Stimulated activated naive CD8-positive, alpha-beta T cell treated with anti-CD3 and anti-CD28 coated beads, Interleukin-15, Interleukin-2, amounts not matched to agents 100 ng/mL and 50 ng/mL, for 24 hours (primary cell): ENCODE measurements at regions not wholly inside any gene's neighbourhood (a gene's known extent, or its start where the extent isn't known, plus 50 kb on each side); places are given as distances from the start of the nearest gene placed in this dataset.

Experiments
- H3K27ac Mint-ChIP-seq: one replicate; pipeline ENCODE4 v1.8.0; 2021; ENCODE audit warnings: mild to moderate bottlenecking, mixed read lengths
- H3K27me3 Mint-ChIP-seq: one replicate; pipeline ENCODE4 v1.8.0; 2021; ENCODE audit warnings: mixed read lengths
- H3K36me3 Mint-ChIP-seq: one replicate; pipeline ENCODE4 v1.8.0; 2021; ENCODE audit warnings: low read depth, mixed read lengths
- H3K4me1 Mint-ChIP-seq: one replicate; pipeline ENCODE4 v1.8.0; 2021; ENCODE audit warnings: low read depth, mixed read lengths
- H3K4me3 Mint-ChIP-seq: one replicate; pipeline ENCODE4 v1.8.0; 2021; ENCODE audit warnings: mild to moderate bottlenecking, mixed read lengths
- H3K9me3 Mint-ChIP-seq: one replicate; pipeline ENCODE4 v1.8.0; 2021; ENCODE audit warnings: mixed read lengths

DNA sequence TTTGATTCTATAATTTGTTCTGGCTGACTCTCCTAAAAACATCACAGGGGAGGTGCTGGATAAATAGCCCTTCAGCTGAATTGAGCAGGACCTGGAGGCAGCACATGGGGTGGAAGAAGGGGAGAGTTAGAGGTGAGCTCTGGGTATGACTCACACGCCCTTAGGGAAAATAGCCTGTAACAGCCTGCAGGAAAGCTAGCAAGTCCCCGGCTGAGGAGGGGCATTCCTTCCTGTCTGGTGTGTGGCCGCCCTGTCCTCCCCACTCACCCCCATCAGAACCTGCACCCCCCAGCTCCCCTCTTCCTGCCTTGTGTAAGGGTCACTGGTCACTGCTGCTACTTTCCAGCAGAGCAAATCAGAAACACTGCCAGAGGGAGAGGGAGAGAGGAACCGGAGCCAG, 187.4 kb downstream of the C16orf95 start:
- no peaks in the 10 kb centered on the region for H3K4me1 Mint-ChIP-seq
- no peaks in the 10 kb centered on the region for H3K9me3 Mint-ChIP-seq
- H3K27ac Mint-ChIP-seq: no peak overlapping the region
- H3K36me3 Mint-ChIP-seq: no peaks in the 10 kb centered on the region
- no peak overlapping the region for H3K4me3 Mint-ChIP-seq
- no peaks in the 10 kb centered on the region for H3K27me3 Mint-ChIP-seq

DNA sequence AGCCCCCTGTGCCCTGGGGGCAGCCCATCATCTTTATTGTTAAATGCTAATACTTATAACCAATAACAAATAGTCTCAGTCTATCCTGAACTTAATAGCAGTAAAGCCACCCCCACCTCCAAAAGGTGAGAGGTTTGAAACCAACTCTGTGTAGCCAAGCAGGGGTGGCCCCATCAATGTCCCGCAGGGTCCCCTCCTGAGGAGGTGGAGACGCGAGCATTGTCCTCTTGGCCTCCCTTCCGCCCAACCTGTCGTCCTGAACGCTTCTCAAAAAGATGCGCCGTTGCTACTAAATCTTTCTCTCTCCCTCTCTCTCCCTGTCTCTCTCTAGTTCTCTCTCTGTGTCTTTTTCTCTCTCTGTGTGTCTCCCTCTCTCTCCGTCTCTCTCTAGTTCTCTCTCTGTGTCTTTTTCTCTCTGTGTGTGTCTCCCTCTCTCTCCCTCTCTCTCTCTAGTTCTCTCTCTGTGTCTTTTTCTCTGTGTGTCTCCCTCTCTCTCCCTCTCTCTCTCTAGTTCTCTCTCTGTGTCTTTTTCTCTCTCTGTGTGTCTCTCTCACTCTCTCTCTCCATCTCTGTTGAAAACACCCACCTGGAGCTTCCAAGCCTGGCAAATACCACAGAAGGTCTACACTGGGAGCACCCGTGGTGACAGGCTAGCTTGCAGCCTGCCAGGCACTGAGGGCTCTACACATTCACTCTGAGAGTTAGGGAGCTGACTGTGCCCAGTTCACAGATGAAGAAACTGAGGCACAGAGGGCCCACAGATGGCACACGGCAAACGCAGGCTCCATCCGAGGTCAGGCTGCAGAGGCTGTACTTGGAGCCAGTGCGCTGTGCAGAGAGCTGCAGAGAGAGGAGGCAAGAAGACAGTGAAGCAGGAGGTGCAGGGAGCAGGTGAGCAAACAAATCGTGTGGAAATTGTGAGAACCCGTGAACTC, 185.9 kb downstream of the C16orf95 start:
- Mint-ChIP-seq H3K9me3 (no peaks in the 10 kb centered on the region), H3K36me3 (no peaks in the 10 kb centered on the region), H3K27ac (no peak overlapping the region), H3K27me3 (no peaks in the 10 kb centered on the region), H3K4me3 (no peak overlapping the region), H3K4me1 (no peaks in the 10 kb centered on the region)

DNA sequence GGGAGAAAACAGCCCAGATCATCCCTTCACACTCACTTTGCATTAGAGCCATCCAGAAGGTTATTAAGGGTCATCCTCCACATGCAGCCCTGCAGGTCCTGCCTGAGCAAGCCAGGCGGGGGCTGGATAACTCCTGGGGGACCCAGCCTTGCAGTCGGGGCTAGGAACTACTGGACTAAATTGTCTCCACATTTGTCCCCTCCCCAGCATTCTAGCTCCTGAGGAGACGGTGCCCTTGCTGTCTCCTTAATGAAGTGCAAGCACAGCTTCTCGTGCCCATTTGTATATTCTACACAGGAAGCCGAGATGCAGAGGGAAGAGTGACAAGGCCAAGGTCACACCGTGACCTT, 185.2 kb downstream of the C16orf95 start:
- Mint-ChIP-seq H3K36me3 (no peaks in the 10 kb centered on the region), H3K27ac (no peak overlapping the region), H3K27me3 (no peaks in the 10 kb centered on the region), H3K4me3 (no peak overlapping the region), H3K4me1 (no peaks in the 10 kb centered on the region), H3K9me3 (no peaks in the 10 kb centered on the region)

DNA sequence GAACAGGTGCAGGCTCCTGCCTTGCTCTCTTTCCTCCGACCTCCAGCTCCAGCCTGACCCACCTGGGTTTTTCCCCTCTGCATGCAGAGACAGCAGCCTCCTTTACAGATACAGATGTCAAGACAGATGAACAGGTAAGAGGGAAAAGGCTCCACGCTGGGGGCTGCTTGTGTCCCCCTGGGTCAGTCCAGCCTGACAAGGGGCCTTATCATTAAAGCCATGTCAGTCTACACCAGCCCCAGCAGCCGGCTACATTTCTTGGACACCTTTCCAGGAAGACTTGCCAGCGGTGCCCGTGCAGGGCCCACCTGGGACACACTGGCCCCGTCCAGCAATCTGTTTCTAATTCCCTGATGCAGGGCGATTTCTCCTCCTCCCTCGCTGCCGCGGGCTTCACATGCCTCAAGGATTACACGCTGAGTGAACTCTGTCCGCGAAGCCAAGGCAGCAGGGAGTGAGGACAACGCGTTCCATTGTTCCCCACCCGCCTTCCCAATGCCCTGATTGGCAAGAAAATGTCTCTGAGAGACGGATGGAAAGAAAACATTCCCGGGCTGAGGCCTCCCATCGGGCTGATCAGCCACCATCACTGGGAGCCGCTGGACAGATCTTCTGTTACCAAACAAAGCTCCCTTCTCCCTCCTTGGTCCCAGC, 184.7 kb downstream of the C16orf95 start:
- H3K9me3 Mint-ChIP-seq: no peaks in the 10 kb centered on the region
- no peak overlapping the region for H3K27ac Mint-ChIP-seq
- H3K36me3 Mint-ChIP-seq: no peaks in the 10 kb centered on the region
- H3K27me3 Mint-ChIP-seq: no peaks in the 10 kb centered on the region
- no peak overlapping the region for H3K4me3 Mint-ChIP-seq
- H3K4me1 Mint-ChIP-seq: no peaks in the 10 kb centered on the region

DNA sequence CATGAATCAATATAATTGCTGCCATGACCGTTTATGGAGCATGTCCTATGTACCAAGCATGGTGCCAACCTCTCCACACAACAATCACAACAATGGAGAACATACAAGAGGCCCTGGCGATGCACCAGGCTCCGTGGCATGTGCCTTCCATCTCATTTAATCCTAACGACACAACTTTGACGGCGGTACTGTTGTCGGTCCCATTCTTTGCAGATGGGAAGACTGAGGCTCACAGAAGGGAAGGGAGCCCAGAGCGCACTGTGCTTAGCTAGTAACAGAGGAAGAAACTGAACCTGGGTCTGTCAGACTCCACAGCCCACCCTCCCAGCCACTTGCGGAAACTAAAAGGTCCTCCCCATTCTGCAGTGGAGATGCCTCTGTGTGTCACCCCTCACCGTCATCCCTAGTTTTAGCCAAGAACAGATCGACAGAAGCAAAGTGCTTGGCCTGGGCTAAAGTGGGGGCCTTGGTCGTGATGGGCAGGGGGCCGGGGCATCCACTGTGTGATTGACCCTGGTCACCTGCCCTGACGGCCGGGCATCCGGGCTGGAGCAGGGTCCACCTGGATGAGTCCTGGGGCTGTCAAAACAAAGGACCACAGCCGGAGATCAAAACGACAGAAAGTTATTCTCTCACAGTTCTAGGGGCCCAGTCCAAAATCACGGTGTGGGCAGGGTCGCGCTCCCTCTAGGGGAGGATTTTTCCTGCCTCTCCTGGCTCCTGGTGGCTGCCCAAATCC, 183.9 kb downstream of the C16orf95 start:
- no peaks in the 10 kb centered on the region for H3K9me3 Mint-ChIP-seq
- no peak overlapping the region for H3K27ac Mint-ChIP-seq
- no peaks in the 10 kb centered on the region for H3K4me1 Mint-ChIP-seq
- no peak overlapping the region for H3K4me3 Mint-ChIP-seq
- no peaks in the 10 kb centered on the region for H3K36me3 Mint-ChIP-seq
- H3K27me3 Mint-ChIP-seq: no peaks in the 10 kb centered on the region

DNA sequence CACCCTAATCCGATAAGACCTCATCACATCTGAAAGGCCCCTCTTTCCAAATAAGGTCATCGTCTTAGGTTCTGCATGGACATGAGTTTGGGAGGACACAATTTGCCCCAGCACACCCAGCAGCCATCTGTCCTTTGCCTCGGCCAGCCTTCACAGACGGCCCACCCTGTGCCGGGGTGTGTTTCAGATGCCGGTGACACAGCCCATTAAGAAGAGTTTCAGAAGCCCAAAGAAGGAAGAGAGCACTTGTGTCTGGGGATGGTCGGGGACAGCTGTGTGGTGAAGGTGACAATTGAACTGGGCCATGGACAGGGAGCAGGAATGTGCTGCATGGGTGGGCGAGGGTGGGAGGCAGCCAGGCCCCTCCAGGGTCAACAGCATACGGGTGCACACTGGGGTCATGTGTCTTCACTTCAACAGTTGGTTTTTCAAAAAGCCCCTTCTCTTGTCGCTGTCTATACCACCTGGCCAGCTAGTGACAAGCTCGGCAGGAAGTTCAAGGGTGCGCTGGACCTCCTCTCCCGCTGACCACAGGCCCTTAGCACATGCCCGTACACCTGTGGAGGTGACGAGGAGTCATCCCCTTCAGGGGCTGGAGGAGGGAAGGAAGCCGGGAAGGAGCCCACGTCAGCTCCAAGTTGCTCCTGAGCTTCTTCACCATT, 183.1 kb downstream of the C16orf95 start:
- H3K27me3 Mint-ChIP-seq: no peaks in the 10 kb centered on the region
- no peaks in the 10 kb centered on the region for H3K36me3 Mint-ChIP-seq
- no peak overlapping the region for H3K27ac Mint-ChIP-seq
- no peaks in the 10 kb centered on the region for H3K9me3 Mint-ChIP-seq
- no peak overlapping the region for H3K4me3 Mint-ChIP-seq
- no peaks in the 10 kb centered on the region for H3K4me1 Mint-ChIP-seq

DNA sequence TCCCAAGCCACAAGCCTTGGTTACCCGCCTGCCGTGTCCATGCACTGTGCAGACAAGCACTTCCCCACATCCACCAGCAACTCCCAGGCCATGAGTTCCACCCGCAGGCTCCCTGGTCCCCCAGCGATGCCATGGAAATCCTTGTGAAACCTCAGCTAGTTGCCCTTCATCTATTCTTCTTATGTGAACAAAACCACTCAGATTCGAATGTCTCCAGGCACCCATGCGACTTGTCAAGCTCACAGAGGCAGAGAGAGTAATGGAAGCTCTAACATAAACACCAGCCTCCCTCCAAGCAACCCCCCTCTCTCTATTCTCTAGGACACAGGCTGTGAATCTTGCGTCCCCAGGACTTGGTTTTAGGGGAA, 182.6 kb downstream of the C16orf95 start:
- H3K27me3 Mint-ChIP-seq: no peaks in the 10 kb centered on the region
- no peaks in the 10 kb centered on the region for H3K36me3 Mint-ChIP-seq
- H3K4me1 Mint-ChIP-seq: no peaks in the 10 kb centered on the region
- no peak overlapping the region for H3K27ac Mint-ChIP-seq
- no peak overlapping the region for H3K4me3 Mint-ChIP-seq
- no peaks in the 10 kb centered on the region for H3K9me3 Mint-ChIP-seq

DNA sequence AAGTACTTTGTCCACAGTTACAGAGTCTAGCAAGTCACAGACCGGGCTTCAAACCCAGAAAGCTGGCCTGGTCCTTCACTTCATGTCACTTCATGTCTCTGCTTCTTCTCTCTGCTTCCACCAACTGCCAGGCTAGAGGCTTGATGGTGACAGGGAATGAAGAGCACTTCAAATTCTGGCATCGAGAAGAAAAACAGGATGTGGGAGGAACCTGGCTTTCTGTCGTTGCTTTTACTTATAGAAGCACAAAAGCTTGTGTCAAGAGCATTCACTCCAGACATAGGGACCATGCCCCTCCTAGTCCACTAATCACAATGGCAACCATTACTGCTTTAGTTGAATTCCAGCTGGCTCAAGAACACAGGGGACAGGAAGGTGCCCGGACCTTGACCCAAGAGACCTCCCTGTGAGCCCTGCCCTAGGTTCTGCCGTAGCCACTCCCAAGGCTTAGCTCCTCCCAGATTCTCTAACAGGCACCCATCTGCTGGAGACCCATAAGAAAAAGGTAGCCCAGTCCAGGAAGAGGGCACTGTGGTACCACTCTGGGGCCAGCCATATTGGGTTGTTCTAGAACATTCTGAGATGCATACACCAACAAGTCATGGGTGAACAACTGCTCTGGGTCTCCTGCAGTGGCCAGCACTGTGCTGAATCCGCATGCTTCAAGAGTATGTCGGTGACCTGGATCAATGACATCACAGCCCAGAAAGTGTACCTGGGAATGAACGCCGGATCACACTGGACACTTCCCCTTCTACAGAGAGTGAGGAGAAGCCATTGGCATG, 181.8 kb downstream of the C16orf95 start:
- no peak overlapping the region for H3K27ac Mint-ChIP-seq
- H3K4me3 Mint-ChIP-seq: no peak overlapping the region
- H3K27me3 Mint-ChIP-seq: no peaks in the 10 kb centered on the region
- H3K36me3 Mint-ChIP-seq: no peaks in the 10 kb centered on the region
- H3K9me3 Mint-ChIP-seq: no peaks in the 10 kb centered on the region
- H3K4me1 Mint-ChIP-seq: no peaks in the 10 kb centered on the region

DNA sequence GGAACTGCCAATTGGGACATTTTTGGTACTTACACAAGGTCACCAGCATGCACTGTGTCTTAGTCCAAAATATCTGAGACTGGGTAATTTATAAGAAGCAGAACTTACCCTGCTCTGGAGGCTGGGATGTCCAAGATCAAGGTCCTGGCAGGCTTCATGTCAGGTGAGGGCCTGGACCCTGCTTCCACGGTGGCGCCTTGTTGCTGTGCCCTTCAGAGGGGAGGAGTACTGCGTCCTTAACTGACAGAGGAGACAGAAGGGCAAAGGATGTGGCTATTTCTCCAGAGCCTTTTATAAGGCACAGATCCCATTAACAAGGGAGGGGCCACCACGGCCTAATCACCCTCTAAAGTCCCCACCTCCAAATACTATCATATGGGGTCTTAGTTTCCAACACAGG, 178.9 kb downstream of the C16orf95 start:
- Mint-ChIP-seq H3K9me3 (no peaks in the 10 kb centered on the region), H3K36me3 (no peaks in the 10 kb centered on the region), H3K27ac (no peak overlapping the region), H3K4me3 (no peak overlapping the region), H3K4me1 (no peaks in the 10 kb centered on the region), H3K27me3 (no peaks in the 10 kb centered on the region)

DNA sequence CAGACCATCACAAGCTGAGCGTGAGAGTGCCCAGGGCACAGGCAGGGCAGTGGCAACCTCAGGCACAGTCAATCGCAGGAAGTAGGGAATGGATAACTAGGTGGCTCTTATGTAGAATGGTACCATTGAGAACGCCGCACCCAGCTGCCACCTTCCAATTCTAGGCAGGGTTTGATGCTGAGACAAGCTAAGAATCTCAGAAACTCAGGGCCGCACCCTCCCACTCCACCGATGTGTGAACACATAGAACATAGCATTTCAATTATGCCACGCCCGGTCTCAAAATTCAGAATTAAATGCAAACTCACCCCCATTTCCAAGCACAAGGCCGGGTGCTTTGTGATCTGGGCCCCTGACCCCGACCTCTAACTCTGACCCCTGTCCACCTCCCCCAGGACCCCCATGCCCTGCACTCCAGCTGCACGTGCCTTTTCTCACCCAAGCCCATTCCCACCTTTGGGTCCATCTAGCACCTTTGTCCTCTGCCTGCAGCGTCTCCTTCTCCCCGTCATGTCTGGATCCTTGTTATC, 178.4 kb downstream of the C16orf95 start:
- Mint-ChIP-seq H3K27ac (no peak overlapping the region), H3K4me1 (no peaks in the 10 kb centered on the region), H3K4me3 (no peak overlapping the region), H3K9me3 (no peaks in the 10 kb centered on the region), H3K27me3 (no peaks in the 10 kb centered on the region), H3K36me3 (no peaks in the 10 kb centered on the region)

DNA sequence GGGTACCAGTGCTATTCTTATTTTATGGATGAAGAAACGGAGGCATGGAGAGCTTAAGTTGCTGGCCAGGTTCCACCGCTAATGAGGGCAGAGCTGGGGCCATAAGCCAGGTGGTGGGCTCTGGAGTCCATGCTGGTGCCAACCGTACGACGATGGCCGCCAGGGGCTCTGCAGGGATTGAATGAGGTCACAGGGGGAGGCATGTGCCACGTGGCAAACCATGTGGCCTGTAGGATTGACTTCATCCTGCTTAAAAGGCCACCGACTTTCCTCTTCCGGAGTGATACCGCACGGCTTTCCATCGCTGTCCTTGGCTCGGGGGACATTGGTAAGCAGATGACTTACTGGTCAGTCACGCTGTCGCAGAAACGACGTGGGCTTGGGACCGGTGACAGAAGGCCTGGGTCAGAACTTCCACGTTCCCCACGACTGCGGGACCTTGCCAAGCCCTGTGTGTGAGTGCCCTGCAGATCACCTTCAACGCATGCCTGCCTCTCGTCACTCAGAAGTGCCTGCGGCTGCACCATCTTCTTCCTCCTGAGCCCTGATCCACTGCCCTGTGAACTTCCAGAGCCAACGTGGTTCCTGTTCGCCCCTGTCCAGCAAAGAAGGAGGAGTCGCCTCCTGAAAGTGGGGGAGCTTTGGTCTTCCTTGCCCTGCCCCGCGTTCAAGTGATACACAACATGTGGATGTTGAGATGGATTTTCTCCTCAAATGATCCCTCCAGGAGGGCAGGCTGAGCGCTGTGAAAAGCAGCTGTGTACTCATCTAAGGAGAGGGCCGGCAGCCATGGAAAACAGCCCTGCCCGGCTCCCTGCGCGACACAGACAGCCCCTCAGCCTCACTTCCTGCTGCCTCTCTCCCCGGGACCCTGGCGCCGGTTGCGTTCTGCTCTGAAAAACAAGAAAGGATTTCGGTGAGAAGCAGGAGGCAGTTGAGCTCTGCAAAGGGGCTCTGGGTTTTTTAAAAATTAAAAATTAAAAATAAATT, 176.7 kb downstream of the C16orf95 start:
- Mint-ChIP-seq H3K27ac (no peak overlapping the region), H3K4me3 (no peak overlapping the region)

DNA sequence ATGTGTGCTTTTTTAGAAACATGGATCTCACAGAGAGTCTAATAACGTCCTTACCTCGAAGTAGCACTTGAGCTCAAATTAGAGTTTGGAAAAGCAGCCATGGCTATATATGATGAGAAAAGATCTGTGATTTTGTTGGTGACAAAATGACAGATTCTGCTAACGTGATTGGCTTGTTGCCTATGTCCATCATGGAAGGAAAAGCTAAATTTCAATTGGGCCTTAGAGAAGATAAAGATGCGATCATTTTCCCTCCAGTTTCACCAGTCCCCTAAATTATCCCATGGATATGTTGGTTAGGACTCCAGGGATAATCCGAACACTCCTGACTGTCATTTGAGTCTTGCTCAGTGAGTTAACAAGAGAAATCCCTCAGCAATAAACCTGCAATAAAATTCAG, 175.8 kb downstream of the C16orf95 start:
- H3K36me3 Mint-ChIP-seq: no peaks in the 10 kb centered on the region
- H3K27me3 Mint-ChIP-seq: no peaks in the 10 kb centered on the region

More for the DNA sequence above, 176.7 kb downstream of the C16orf95 start:
- Mint-ChIP-seq H3K9me3 (no peaks in the 10 kb centered on the region), H3K36me3 (no peaks in the 10 kb centered on the region), H3K27me3 (no peaks in the 10 kb centered on the region), H3K4me1 (no peaks in the 10 kb centered on the region)

DNA sequence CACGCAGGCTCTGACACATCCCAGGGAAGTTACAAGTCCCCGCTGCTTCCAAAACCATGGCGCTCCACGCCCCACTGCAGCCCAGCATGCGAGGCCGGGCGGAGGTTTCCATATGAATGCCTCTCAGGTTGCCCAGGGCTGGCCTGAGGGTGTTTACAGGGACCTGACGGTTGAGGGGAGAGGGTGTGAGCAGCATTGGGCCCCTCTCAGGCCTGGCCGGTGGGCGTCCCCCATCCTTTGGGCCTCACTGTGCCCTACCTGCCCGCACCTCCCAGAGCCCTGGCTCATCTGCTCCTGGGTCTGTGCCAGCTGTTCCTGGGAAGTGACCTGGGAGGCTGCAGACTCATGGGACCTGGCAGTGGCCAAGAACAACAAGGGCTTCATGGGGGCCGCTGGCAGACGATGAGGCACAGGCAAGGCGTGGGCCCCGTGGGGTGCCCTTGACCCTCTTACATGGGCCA, 173.5 kb downstream of the C16orf95 start:
- no peaks in the 10 kb centered on the region for H3K27me3 Mint-ChIP-seq
- no peak overlapping the region for H3K4me3 Mint-ChIP-seq
- H3K9me3 Mint-ChIP-seq: peaks cover under 1% of the 10 kb centered on the region
- no peaks in the 10 kb centered on the region for H3K4me1 Mint-ChIP-seq
- no peak overlapping the region for H3K27ac Mint-ChIP-seq
- H3K36me3 Mint-ChIP-seq: no peaks in the 10 kb centered on the region

More for the DNA sequence above, 175.8 kb downstream of the C16orf95 start:
- no peak overlapping the region for H3K4me3 Mint-ChIP-seq
- H3K9me3 Mint-ChIP-seq: no peaks in the 10 kb centered on the region
- no peak overlapping the region for H3K27ac Mint-ChIP-seq
- H3K4me1 Mint-ChIP-seq: no peaks in the 10 kb centered on the region
